GM12872 (cell line): ENCODE measurements at regions not wholly inside any gene's neighbourhood (a gene's known extent, or its start where the extent isn't known, plus 50 kb on each side); places are given as distances from the start of the nearest gene placed in this dataset.

Source experiments
- TF ChIP-seq, protein P1 (sequence below): IDR thresholded peaks from 3 replicates; pipeline ENCODE4 v1.5.1; 2011; ENCODE audit warnings: low read depth, mild to moderate bottlenecking, low read length, moderate library complexity; ENCODE audit not compliant: insufficient read depth

- TF ChIP-seq, protein P1, sequence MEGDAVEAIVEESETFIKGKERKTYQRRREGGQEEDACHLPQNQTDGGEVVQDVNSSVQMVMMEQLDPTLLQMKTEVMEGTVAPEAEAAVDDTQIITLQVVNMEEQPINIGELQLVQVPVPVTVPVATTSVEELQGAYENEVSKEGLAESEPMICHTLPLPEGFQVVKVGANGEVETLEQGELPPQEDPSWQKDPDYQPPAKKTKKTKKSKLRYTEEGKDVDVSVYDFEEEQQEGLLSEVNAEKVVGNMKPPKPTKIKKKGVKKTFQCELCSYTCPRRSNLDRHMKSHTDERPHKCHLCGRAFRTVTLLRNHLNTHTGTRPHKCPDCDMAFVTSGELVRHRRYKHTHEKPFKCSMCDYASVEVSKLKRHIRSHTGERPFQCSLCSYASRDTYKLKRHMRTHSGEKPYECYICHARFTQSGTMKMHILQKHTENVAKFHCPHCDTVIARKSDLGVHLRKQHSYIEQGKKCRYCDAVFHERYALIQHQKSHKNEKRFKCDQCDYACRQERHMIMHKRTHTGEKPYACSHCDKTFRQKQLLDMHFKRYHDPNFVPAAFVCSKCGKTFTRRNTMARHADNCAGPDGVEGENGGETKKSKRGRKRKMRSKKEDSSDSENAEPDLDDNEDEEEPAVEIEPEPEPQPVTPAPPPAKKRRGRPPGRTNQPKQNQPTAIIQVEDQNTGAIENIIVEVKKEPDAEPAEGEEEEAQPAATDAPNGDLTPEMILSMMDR: no peak
Measured at GRCh38 chr20:43829951-43830690, 84.5 kb upstream of the TOX2 start.

DNA sequence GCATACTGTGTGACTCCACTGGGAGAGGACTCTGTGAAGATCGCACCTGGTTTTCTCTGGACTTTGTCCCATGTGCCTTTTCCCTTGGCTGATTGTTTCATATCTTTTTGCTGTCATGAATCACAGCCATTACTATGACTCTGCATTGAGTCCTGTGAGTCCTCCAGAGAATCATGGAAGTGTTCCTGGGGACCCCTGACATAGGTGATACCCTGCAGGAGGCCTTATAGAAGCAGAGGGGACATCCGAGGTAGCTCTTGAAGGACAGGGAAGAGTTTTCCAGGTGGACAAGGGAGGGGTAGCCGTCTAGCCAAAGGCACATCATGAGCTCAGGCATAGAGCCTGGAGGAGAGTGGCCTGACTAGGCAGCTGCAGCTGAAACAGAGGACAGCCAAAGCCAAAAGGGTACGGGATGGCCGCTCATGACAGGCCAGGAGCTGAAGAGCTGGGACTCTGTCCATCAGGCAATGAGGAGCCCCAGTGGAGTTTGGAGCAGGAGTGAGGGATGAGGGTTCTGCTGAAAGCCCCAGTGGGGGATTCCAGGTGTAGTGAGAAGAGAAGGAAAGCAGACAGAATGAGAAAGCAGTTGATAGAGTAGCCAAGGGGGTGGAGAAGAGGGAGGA, 86.6 kb upstream of the TOX2 start:
- TF ChIP-seq, protein P1: no peak

DNA sequence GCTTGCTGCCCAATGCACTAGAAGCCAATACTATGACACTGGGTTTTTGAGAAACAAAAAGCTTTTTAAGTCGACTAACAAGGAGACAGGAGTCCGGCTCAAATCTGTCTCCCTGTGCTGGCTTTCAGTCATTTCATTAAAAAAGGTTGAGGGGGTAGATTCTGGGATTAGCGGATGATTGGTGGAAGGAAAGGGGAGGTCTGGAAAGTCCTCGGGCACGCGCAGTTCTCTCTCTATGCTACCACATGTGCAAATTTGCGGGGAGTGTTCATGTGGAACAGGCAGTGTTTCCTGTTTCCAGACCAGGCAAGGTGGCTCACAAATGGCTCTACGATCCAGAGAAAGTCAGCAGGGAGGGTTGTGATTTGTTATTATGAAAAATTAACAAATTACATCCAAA, 89.1 kb upstream of the TOX2 start:
- TF ChIP-seq, protein P1: no peak

- TF ChIP-seq, protein P1: no peak
Measured at GRCh38 chr20:43825051-43825402, 89.6 kb upstream of the TOX2 start.

- TF ChIP-seq, protein P1: no peak
Measured at GRCh38 chr20:43824309-43825050, 90.2 kb upstream of the TOX2 start.

DNA sequence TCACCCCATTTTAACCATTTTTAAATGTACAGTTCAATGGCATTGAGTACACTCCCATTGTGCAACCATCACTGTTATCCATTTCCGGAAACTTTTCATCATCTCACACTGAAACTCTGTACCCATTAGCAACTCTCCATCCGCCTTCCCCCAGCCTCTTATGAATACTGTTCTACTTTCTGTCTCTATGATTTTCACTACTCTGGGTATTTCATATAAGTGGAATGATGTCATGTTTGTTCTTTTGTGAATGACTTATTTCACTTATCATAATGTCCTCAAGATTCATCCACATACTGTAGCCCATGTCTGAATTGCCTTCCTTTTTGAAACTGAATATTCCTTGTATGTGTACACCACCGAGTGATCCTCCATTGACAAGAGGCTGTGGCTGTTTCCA, 92.9 kb upstream of the TOX2 start:
- TF ChIP-seq, protein P1: no peak

DNA sequence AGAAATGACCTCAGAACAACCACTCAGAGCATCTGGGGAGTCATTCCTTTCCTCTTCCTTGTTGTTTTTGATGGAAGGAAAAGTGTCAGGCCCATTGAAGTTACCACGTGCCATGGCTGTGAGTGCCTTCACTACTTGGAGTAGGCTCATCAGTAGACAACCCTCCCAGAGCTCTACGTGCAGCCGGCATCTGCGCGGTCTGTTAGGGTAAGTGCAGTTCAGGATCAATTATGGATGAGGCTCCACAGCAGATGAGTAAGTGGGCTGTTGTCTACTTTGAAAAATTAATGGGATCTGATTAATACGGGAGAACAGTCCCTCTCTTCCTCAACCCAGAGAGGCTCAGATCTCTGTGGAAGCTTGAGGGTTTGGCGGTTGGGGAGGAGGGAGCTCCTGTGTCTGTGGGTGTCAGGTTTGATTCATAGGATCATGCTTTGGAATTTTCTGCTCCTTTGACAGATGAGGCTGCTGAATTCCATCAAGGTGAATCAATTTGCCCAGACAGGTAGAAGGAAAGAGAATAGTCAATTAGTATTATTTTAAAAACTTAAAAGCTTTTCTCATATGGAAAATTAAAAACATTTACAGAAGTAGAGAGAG, 93.8 kb upstream of the TOX2 start:
- TF ChIP-seq, protein P1: no peak
